ENCODE measurements at regions not wholly inside any gene's neighbourhood (a gene's known extent, or its start where the extent isn't known, plus 50 kb on each side); places are given as distances from the start of the nearest gene placed in this dataset.

DNA sequence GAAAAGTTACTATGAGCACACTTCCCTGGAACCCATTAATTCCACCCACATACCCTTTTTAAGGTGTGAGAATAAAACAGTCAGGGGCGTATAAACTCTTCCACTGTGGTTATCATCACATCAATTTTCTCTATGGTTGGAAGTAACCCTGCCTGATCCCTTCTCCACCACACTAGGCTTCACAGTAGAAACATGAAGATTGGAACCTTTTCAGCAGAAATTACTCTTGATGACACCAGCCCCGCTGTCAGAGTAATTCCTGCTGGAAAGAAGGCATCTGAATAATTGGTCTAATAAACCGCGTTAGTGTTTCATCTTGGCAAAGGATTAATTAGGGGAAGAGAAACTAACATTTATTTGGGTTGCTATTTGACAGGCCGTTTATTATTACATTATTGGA lies 278.4 kb downstream of the MFSD1 start:
- H3K27ac ChIP-seq (ENCODE audit: low read depth in 1 of 2, low read length in 1 of 2), result no peak overlapping the region
- WGBS, result 96% methylated on average over 5 of the region's 5 CpGs
- no peaks in the 10 kb centered on the region for H3K36me3 ChIP-seq (ENCODE audit: control insufficient read depth in 2 of 2, insufficient read depth in 2 of 2, low read length in 1 of 2)
- no peak for DNase-seq (ENCODE audit: low read depth in 6 of 9, low spot score in 9 of 9)
- no peaks in the 10 kb centered on the region for H3K27me3 ChIP-seq (ENCODE audit: control insufficient read depth in 2 of 2, insufficient read depth in 1 of 2, low read length in 1 of 2)
- H3K9me3 ChIP-seq (ENCODE audit: control insufficient read depth in 2 of 2, insufficient read depth in 1 of 2, low read length in 1 of 2), result no peaks in the 10 kb centered on the region
- no peaks in the 10 kb centered on the region for H3K4me1 ChIP-seq (ENCODE audit: control insufficient read depth in 2 of 2, insufficient read depth in 2 of 2, low read length in 2 of 2)
- no peak overlapping the region for H3K4me3 ChIP-seq (ENCODE audit: low read length in 2 of 2)

DNA sequence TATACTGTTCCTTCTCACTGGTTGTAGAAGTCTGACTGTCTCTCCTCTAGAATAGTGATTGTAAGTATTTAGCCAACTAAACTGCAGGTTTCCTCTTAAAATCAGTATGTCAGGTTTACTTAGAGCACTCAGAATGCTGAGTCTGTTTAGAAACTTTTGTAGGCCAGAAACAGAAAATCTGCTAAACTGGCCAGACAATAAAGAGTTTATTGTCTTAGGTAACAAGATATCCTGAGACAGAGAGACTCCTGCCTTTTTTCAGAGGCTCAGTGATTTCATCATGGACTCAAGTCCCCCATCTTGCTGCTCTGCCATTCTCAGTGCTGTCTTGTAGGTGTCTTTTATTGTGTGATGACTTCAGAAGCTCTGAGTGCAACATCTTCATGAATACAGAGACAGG lies 279.0 kb downstream of the MFSD1 start:
- no peaks in the 10 kb centered on the region for H3K36me3 ChIP-seq (ENCODE audit: control insufficient read depth in 2 of 2, insufficient read depth in 2 of 2, low read length in 1 of 2)
- H3K27ac ChIP-seq (ENCODE audit: low read depth in 1 of 2, low read length in 1 of 2), result no peak overlapping the region
- H3K4me1 ChIP-seq (ENCODE audit: control insufficient read depth in 2 of 2, insufficient read depth in 2 of 2, low read length in 2 of 2), result no peaks in the 10 kb centered on the region
- H3K27me3 ChIP-seq (ENCODE audit: control insufficient read depth in 2 of 2, insufficient read depth in 1 of 2, low read length in 1 of 2), result no peaks in the 10 kb centered on the region
- no peaks in the 10 kb centered on the region for H3K9me3 ChIP-seq (ENCODE audit: control insufficient read depth in 2 of 2, insufficient read depth in 1 of 2, low read length in 1 of 2)
- no peak overlapping the region for H3K4me3 ChIP-seq (ENCODE audit: low read length in 2 of 2)
- DNase-seq (ENCODE audit: low read depth in 6 of 9, low spot score in 9 of 9), result no peak

DNA sequence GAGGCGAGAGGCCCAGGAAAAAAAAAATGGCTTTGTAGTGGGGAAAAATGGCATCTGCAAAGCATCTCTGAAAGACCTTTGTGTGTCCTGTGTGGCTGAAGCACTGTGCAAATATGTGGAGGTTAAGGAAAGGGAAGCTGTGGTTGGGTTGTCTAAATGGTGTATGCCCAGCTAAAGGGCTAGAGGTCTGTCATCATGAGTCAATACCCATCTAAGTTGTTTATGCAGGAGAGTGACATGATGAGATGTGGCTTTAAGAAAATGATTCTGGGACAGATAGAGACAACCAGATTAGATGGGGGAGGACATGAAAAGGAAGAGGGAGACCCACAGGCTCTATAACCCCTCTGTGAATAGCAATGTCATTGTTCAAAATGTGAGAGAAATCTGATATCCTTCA lies 280.7 kb downstream of the MFSD1 start:
- WGBS, result 89% methylated on average over 1 of the region's 1 CpG
- Histone ChIP-seq H3K27ac (ENCODE audit: low read depth in 1 of 2, low read length in 1 of 2) (no peak overlapping the region), H3K27me3 (ENCODE audit: control insufficient read depth in 2 of 2, insufficient read depth in 1 of 2, low read length in 1 of 2) (no peaks in the 10 kb centered on the region), H3K9me3 (ENCODE audit: control insufficient read depth in 2 of 2, insufficient read depth in 1 of 2, low read length in 1 of 2) (no peaks in the 10 kb centered on the region), H3K4me3 (ENCODE audit: low read length in 2 of 2) (no peak overlapping the region), H3K4me1 (ENCODE audit: control insufficient read depth in 2 of 2, insufficient read depth in 2 of 2, low read length in 2 of 2) (no peaks in the 10 kb centered on the region), H3K36me3 (ENCODE audit: control insufficient read depth in 2 of 2, insufficient read depth in 2 of 2, low read length in 1 of 2) (no peaks in the 10 kb centered on the region)
- DNase-seq (ENCODE audit: low read depth in 6 of 9, low spot score in 9 of 9), result no peak

DNA sequence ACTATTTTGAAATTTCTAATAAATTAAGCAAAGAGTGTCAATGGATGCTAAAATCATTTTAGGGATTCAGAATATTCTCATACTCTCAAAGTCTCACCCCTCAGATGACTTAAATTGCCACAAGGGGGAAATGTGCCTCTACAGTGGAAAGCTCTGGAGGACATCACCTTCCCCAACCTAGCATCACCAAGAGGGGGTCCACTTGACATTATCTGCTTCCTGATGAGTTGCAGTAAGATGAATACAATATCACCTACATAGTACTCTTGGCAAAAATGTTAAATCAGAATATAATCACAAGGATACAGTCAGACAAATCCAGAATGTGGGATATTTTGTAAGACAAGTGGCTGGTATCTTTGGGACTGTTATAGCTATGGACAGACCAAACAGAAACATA lies 290.1 kb downstream of the MFSD1 start:
- H3K4me1 ChIP-seq (ENCODE audit: control insufficient read depth in 2 of 2, insufficient read depth in 2 of 2, low read length in 2 of 2), result no peaks in the 10 kb centered on the region
- H3K36me3 ChIP-seq (ENCODE audit: control insufficient read depth in 2 of 2, insufficient read depth in 2 of 2, low read length in 1 of 2), result no peaks in the 10 kb centered on the region
- no peak overlapping the region for H3K4me3 ChIP-seq (ENCODE audit: low read length in 2 of 2)
- H3K9me3 ChIP-seq (ENCODE audit: control insufficient read depth in 2 of 2, insufficient read depth in 1 of 2, low read length in 1 of 2), result peaks cover 0 to 6% of the 10 kb centered on the region in 2 donors
- DNase-seq (ENCODE audit: low read depth in 6 of 9, low spot score in 9 of 9), result no peak
- H3K27me3 ChIP-seq (ENCODE audit: control insufficient read depth in 2 of 2, insufficient read depth in 1 of 2, low read length in 1 of 2), result no peaks in the 10 kb centered on the region
- no peak overlapping the region for H3K27ac ChIP-seq (ENCODE audit: low read depth in 1 of 2, low read length in 1 of 2)

DNA sequence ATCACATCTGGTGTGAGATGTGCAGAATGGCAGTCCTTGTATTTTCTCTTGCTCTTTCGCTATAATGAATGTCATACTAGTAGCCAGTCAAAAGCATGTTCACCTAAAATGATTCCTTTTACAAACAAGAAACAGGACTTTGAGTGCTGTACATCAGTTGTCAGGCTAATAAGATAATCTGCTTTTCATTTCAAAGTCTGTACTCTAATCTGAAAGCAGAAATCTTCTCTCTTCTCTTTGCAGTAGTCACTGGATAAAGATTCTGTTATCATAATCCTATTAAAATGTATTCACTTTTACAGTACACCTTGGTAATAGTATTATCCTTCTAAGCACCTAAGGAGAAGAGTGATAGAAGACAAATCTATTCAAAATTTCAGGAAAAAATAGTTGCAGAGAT lies 300.1 kb downstream of the MFSD1 start:
- 84% methylated on average over 1 of the region's 1 CpG for WGBS
- H3K9me3 ChIP-seq (ENCODE audit: control insufficient read depth in 2 of 2, insufficient read depth in 1 of 2, low read length in 1 of 2), result no peaks in the 10 kb centered on the region
- H3K27ac ChIP-seq (ENCODE audit: low read depth in 1 of 2, low read length in 1 of 2), result no peak overlapping the region
- no peaks in the 10 kb centered on the region for H3K36me3 ChIP-seq (ENCODE audit: control insufficient read depth in 2 of 2, insufficient read depth in 2 of 2, low read length in 1 of 2)
- H3K4me3 ChIP-seq (ENCODE audit: low read length in 2 of 2), result no peak overlapping the region
- no peaks in the 10 kb centered on the region for H3K27me3 ChIP-seq (ENCODE audit: control insufficient read depth in 2 of 2, insufficient read depth in 1 of 2, low read length in 1 of 2)
- DNase-seq (ENCODE audit: low read depth in 6 of 9, low spot score in 9 of 9), result no peak
- H3K4me1 ChIP-seq (ENCODE audit: control insufficient read depth in 2 of 2, insufficient read depth in 2 of 2, low read length in 2 of 2), result no peaks in the 10 kb centered on the region

DNA sequence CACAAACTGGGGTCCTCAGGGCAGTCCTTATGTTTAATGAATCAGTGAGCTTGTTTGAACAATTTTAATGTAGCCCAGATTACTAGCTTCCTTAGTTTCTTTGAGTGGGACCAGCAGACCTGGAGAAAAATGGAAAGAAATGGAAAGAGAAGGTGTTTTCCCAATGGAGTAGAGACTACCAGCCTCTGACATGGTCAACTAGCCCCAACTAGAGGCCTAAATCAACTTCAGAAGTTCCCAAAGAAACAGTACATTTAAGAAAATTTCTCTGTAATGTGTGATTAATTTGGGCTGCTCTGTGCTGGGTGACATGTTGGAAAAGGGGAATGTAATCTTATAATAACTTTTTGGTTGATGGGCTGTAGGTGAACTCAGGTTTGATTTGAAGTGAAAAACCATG lies 310.9 kb downstream of the MFSD1 start:
- no peak overlapping the region for H3K27ac ChIP-seq (ENCODE audit: low read depth in 1 of 2, low read length in 1 of 2)
- H3K4me3 ChIP-seq (ENCODE audit: low read length in 2 of 2), result no peak overlapping the region
- DNase-seq (ENCODE audit: low read depth in 6 of 9, low spot score in 9 of 9), result no peak
- no peaks in the 10 kb centered on the region for H3K9me3 ChIP-seq (ENCODE audit: control insufficient read depth in 2 of 2, insufficient read depth in 1 of 2, low read length in 1 of 2)
- H3K36me3 ChIP-seq (ENCODE audit: control insufficient read depth in 2 of 2, insufficient read depth in 2 of 2, low read length in 1 of 2), result no peaks in the 10 kb centered on the region
- H3K27me3 ChIP-seq (ENCODE audit: control insufficient read depth in 2 of 2, insufficient read depth in 1 of 2, low read length in 1 of 2), result no peaks in the 10 kb centered on the region
- H3K4me1 ChIP-seq (ENCODE audit: control insufficient read depth in 2 of 2, insufficient read depth in 2 of 2, low read length in 2 of 2), result no peaks in the 10 kb centered on the region

DNA sequence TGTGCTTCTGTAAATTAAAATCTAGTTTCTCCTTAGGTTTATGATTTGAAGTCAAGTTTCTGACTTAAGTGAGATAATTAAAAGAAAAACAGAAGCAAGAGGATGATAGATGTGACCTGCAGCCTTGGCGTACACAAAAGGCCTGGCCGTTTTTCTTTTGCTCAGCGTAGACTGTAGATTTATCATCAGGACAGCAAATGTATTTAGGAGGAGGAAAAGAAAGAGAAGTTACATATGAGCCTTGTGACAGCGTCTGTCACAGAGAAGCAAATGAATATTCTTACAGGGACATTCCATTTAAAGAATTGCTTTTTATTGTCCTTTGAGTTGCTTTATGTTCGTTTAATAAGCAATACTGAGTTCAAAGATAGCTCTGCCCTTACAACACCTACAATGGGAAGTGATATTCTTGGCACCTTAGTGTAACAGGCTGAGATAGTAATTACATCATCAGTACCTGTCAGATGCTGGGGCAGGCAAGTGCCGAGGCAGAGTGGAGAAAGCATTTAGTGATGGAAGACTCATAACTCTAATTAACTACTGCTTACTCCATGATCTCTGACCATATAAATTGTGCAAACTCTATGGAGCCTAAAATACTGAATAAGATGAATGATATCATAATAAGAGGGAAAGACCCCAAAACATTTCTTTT lies 311.5 kb downstream of the MFSD1 start:
- H3K27me3 ChIP-seq (ENCODE audit: control insufficient read depth in 2 of 2, insufficient read depth in 1 of 2, low read length in 1 of 2), result no peaks in the 10 kb centered on the region
- H3K4me1 ChIP-seq (ENCODE audit: control insufficient read depth in 2 of 2, insufficient read depth in 2 of 2, low read length in 2 of 2), result no peaks in the 10 kb centered on the region
- WGBS, result 73% methylated on average over 6 of the region's 6 CpGs
- H3K27ac ChIP-seq (ENCODE audit: low read depth in 1 of 2, low read length in 1 of 2), result no peak overlapping the region
- no peak overlapping the region for H3K4me3 ChIP-seq (ENCODE audit: low read length in 2 of 2)
- DNase-seq (ENCODE audit: low read depth in 6 of 9, low spot score in 9 of 9), result no peak
- no peaks in the 10 kb centered on the region for H3K9me3 ChIP-seq (ENCODE audit: control insufficient read depth in 2 of 2, insufficient read depth in 1 of 2, low read length in 1 of 2)
- H3K36me3 ChIP-seq (ENCODE audit: control insufficient read depth in 2 of 2, insufficient read depth in 2 of 2, low read length in 1 of 2), result no peaks in the 10 kb centered on the region

DNA sequence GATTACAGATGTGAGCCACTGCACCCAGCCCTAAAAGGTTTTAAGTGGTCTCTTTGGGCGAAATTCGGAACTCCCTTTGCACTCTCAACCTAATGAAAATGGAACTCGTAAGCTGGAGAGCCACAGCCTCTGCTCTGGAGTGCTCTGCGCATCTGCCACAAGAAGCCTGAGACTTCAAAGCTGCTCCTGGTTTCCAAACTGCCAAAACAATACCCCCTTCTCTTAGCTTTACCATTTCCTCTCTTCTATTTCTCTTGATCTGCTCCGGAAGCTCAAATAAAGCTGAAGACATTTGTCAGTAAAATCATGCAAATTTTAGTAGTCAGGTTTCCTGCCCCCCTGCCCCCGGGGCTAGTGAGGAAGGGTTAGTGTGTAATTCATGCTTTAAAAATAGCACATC lies 312.7 kb downstream of the MFSD1 start:
- 71% methylated on average over 6 of the region's 6 CpGs for WGBS
- no peaks in the 10 kb centered on the region for H3K27me3 ChIP-seq (ENCODE audit: control insufficient read depth in 2 of 2, insufficient read depth in 1 of 2, low read length in 1 of 2)
- H3K4me1 ChIP-seq (ENCODE audit: control insufficient read depth in 2 of 2, insufficient read depth in 2 of 2, low read length in 2 of 2), result no peaks in the 10 kb centered on the region
- no peak for DNase-seq (ENCODE audit: low read depth in 6 of 9, low spot score in 9 of 9)
- no peak overlapping the region for H3K4me3 ChIP-seq (ENCODE audit: low read length in 2 of 2)
- H3K9me3 ChIP-seq (ENCODE audit: control insufficient read depth in 2 of 2, insufficient read depth in 1 of 2, low read length in 1 of 2), result no peaks in the 10 kb centered on the region
- no peak overlapping the region for H3K27ac ChIP-seq (ENCODE audit: low read depth in 1 of 2, low read length in 1 of 2)
- H3K36me3 ChIP-seq (ENCODE audit: control insufficient read depth in 2 of 2, insufficient read depth in 2 of 2, low read length in 1 of 2), result no peaks in the 10 kb centered on the region

DNA sequence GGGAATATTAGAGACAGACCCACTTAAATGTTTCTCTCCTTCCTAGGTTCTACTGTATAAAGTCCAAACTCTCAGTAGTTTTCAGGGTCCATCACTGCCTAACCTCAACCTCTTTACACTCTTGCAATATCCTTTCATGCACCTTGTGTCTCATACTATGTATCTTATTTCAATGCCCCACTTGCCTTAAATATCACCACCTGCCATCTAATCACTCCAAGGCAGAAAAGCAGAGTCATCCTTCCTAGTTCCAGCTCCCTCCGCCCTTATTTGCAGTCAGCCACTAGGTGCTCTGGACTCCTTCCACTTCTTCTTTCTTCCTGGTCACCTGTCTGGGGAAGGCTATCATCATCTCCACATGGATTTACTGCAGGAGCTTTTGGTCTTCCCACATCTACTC lies 322.0 kb downstream of the MFSD1 start:
- Histone ChIP-seq H3K4me1 (ENCODE audit: control insufficient read depth in 2 of 2, insufficient read depth in 2 of 2, low read length in 2 of 2) (no peaks in the 10 kb centered on the region), H3K27me3 (ENCODE audit: control insufficient read depth in 2 of 2, insufficient read depth in 1 of 2, low read length in 1 of 2) (no peaks in the 10 kb centered on the region), H3K9me3 (ENCODE audit: control insufficient read depth in 2 of 2, insufficient read depth in 1 of 2, low read length in 1 of 2) (no peaks in the 10 kb centered on the region), H3K4me3 (ENCODE audit: low read length in 2 of 2) (no peak overlapping the region), H3K36me3 (ENCODE audit: control insufficient read depth in 2 of 2, insufficient read depth in 2 of 2, low read length in 1 of 2) (no peaks in the 10 kb centered on the region), H3K27ac (ENCODE audit: low read depth in 1 of 2, low read length in 1 of 2) (no peak overlapping the region)
- DNase-seq (ENCODE audit: low read depth in 6 of 9, low spot score in 9 of 9), result no peak
- WGBS, result 91% methylated on average over 1 of the region's 1 CpG

All from thymus (tissue), 11 donors.